ENCODE measurements at regions not wholly inside any gene's neighbourhood (a gene's known extent, or its start where the extent isn't known, plus 50 kb on each side); places are given as distances from the start of the nearest gene placed in this dataset.

GRCh38 chr20:58103517-58103904, 124.9 kb downstream of the ANKRD60 start:
- TF ChIP-seq POLR2A (IDR thresholded peaks at IDR 0.05; ENCODE audit: low read depth, low read length) = no peak
- no peak for TF ChIP-seq POLR2AphosphoS5 (IDR thresholded peaks at IDR 0.05; ENCODE audit: low read depth, low read length)

Measured in GM12891 (cell line).